GM10266 (cell line): ENCODE measurements at regions not wholly inside any gene's neighbourhood (a gene's known extent, or its start where the extent isn't known, plus 50 kb on each side); places are given as distances from the start of the nearest gene placed in this dataset.
"Not testable (repeated sequence)": the region's sequence is repeated elsewhere in the genome, so short reads cannot be mapped to it uniquely, and the experiment has no call there.

ENCODE experiments used
- DNase-seq: peaks from one replicate; pipeline ENCODE4 v3.0.0; 2012; ENCODE audit errors: extremely low spot score
- TF ChIP-seq, protein P1 (sequence below): IDR thresholded peaks from 2 replicates; pipeline ENCODE4 v1.5.1; 2012; ENCODE audit warnings: mild to moderate bottlenecking, low read depth; ENCODE audit not compliant: control insufficient read depth, insufficient read depth; ENCODE audit errors: missing control alignments

DNA sequence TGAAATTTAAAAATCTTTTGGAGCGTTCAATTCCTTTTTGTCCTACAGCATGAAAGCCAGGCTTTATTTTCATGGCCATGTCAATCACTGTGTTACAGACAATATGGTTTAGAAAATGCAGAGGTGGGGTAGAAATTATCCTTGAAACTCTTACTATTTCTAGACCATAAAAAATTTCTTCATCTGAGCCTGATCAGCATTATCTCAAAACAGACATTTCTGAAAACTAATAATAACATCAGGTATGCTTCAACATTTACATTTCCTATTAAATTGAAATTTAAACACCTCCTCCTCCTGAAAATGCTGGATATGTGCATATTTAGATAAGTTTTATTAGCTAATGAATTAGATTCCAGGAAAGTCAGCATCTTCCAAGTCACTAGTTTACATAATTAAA, 570.6 kb downstream of the RIT2 start:
- TF ChIP-seq, protein P1, sequence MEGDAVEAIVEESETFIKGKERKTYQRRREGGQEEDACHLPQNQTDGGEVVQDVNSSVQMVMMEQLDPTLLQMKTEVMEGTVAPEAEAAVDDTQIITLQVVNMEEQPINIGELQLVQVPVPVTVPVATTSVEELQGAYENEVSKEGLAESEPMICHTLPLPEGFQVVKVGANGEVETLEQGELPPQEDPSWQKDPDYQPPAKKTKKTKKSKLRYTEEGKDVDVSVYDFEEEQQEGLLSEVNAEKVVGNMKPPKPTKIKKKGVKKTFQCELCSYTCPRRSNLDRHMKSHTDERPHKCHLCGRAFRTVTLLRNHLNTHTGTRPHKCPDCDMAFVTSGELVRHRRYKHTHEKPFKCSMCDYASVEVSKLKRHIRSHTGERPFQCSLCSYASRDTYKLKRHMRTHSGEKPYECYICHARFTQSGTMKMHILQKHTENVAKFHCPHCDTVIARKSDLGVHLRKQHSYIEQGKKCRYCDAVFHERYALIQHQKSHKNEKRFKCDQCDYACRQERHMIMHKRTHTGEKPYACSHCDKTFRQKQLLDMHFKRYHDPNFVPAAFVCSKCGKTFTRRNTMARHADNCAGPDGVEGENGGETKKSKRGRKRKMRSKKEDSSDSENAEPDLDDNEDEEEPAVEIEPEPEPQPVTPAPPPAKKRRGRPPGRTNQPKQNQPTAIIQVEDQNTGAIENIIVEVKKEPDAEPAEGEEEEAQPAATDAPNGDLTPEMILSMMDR, result no peak
- DNase-seq, result no peak

DNA sequence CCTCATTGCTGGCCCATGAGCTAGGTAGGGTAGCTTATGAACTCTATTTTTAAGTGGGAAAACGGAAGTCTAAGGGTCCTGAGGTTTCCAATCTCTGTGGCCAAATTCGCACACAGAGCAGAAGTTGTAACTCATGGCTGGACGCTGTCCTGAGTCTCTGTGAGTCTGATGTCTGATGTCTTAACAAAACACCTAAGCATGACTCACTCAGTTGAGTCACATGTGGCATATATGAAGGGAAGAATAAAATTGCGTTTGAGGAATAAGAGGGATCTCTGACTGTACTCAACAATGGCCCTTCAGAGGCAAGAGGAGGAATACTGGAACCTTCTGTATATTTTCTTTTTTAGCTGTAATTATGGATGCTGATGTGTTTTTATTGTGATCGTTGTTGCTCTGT, 569.7 kb downstream of the RIT2 start:
- no peak for DNase-seq
- TF ChIP-seq, protein P1, result no peak

DNA sequence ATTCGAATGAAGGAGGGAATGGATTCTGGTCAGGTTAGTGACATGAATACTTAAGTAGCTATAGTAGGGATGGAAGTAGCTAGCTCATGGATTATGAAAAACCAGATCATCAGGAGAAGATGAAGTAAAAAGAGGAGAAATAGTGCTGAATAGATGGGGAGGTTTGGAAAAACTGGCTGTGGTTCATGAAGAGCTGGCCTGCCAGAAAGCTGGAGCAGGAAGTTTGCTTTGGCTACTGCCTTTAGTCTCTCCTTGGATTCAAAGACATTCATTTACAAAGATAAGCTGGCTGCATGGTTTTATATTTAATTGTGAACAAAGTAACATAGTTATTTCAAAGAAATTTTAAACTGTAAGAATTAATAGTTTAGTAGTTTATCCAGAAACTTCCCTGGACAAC, 567.0 kb downstream of the RIT2 start:
- no peak for DNase-seq
- TF ChIP-seq, protein P1, result no peak

DNA sequence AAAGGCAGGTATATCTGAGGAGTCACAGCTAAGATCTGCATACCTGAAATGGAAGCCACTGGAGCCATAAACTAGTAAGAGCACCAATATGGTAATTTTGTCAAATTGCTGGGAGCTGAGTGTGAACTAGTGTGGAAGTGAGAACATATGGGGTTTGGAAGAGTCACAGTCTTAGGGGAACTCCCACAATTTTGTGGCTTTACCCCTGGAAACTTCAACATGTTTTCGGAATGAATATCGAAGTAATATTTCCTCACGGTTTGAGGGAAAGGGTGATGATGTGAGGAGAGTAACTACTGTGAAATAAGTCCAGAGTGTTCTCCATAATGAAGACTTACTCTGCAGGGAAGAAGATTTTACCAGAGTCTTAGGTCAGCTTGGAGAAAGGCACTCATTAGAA, 565.9 kb downstream of the RIT2 start:
- TF ChIP-seq, protein P1, result no peak
- no peak for DNase-seq

GRCh38 chr18:42552559-42552958, 562.9 kb downstream of the RIT2 start:
- not testable (repeated sequence) for DNase-seq

- TF ChIP-seq, protein P1, result no peak
- DNase-seq, result no peak
Measured at GRCh38 chr18:42559069-42559690, 556.3 kb downstream of the RIT2 start.

DNA sequence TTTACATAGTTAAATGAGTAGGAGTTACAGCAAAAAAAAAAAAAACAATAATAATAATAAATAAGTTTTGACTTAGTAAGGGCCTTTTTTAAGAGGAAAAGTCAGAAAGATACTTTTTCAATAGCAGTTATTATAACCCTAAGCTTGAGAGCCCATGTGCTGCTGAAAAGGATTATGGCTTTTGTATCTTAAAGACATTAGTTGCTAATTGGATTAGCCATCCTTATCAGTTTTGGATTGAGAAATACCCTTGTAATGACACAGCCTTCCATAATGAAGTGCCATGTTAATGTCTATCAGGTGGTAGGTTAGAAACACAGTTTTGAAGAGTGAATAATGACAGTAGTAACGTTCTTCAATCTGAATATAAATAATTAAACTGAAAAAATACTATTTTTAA, 554.0 kb downstream of the RIT2 start:
- DNase-seq, result no peak
- TF ChIP-seq, protein P1, result no peak

DNA sequence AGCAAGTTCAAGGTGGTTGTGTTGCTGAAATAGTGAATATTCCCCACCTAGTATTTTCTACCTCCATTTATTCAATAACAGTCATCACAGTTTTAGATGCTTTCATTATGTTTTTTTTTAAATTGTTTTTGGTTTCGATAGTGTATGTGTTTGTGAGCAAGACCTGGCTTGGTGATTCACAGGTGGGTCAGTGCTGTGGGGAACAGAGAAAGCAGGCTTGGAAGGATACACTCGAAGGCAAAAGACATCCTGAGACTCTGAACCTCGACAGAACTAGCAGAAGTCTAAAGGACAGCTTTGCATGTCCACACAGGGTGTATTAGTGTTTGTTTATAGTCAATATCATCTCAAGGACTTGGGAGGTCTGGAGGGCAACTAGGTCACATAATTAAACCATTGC, 551.5 kb downstream of the RIT2 start:
- TF ChIP-seq, protein P1, result no peak
- no peak for DNase-seq
